Erythroblast (primary cell): ENCODE measurements at regions not wholly inside any gene's neighbourhood (a gene's known extent, or its start where the extent isn't known, plus 50 kb on each side); places are given as distances from the start of the nearest gene placed in this dataset.

ENCODE experiments used
- GATA1 ChIP-seq: IDR thresholded peaks from 2 replicates; pipeline ENCODE4 v1.6.1; 2011; ENCODE audit warnings: low read depth, mild to moderate bottlenecking, control low read depth, low read length, moderate library complexity
- POLR2A ChIP-seq: IDR thresholded peaks from 2 replicates; pipeline ENCODE4 v1.6.1; 2011; ENCODE audit warnings: mild to moderate bottlenecking, low read length

- no peak for TF ChIP-seq POLR2A
- TF ChIP-seq GATA1 = no peak
Observed at GRCh38 chr21:18118566-18118965, 126.1 kb upstream of the CHODL start.
